Hepatocyte (in vitro differentiated cells): ENCODE measurements at regions not wholly inside any gene's neighbourhood (a gene's known extent, or its start where the extent isn't known, plus 50 kb on each side); places are given as distances from the start of the nearest gene placed in this dataset.

Source experiments
- CTCF ChIP-seq: fragments of 200-600 bp; sonication (generic); IDR thresholded peaks from 2 replicates; pipeline ENCODE4 v1.5.1; 2016; ENCODE audit warnings: antibody characterized with exemption, mild to moderate bottlenecking; ENCODE audit not compliant: poor library complexity
- EZH2 ChIP-seq: fragments of 200-600 bp; sonication (generic); IDR thresholded peaks from 2 replicates; pipeline ENCODE4 v1.6.1; 2016; ENCODE audit warnings: antibody characterized with exemption, mild to moderate bottlenecking, borderline replicate concordance
- EZH2phosphoT487 ChIP-seq: fragments of 200-600 bp; sonication (generic); IDR thresholded peaks from one replicate; pipeline ENCODE4 v1.6.1; 2018; ENCODE audit warnings: antibody characterized with exemption, mild to moderate bottlenecking, low read depth, moderate library complexity; ENCODE audit not compliant: unreplicated experiment, severe bottlenecking

DNA sequence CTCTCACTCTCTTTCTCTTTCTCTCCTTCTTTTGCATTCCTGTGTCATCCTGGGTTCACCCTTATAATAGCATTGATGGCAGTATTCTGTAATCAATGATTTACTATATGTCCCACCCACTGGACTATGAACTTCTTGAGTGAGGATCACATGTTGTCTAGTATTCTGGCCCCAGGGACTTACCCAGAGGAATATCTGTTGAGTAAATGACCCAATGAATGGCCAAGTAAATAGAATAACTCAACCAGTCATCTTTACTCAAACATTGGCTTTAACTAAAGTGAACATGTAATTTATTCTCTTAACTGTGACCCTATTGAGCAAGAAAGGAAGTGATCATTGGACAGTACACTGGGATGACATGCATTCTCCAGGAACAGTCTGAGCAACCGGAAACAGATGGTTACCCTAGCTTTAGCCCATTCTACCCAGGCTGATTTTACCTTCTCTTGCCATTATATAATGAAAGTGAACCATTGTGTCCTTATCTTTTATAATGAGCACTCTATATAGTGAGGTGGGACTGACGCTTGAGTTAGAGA, 94.5 kb upstream of the SOX14 start:
- TF ChIP-seq EZH2: no peak
- TF ChIP-seq CTCF: no peak
- no peak for TF ChIP-seq EZH2phosphoT487
